Muscle layer of duodenum (tissue), 2 donors: ENCODE measurements at regions not wholly inside any gene's neighbourhood (a gene's known extent, or its start where the extent isn't known, plus 50 kb on each side); places are given as distances from the start of the nearest gene placed in this dataset.
"Not testable (repeated sequence)": the region's sequence is repeated elsewhere in the genome, so short reads cannot be mapped to it uniquely, and the experiment has no call there.

Experiments used
- H3K27ac ChIP-seq: one replicate; pipeline ENCODE4 v1.7.0; 2013; ENCODE audit warnings: mild to moderate bottlenecking, low read length
- H3K27me3 ChIP-seq: one replicate; pipeline ENCODE4 v1.7.0; 2013; ENCODE audit warnings: low read depth, mild to moderate bottlenecking, control low read depth, low read length
- H3K36me3 ChIP-seq, 2 donors: one replicate each; pipeline ENCODE4 v1.7.0; 2013; ENCODE audit warnings: low read length in 2 of 2, control low read depth in 1 of 2, mild to moderate bottlenecking in 1 of 2; ENCODE audit not compliant: insufficient read depth in 2 of 2, control insufficient read depth in 1 of 2
- H3K4me1 ChIP-seq, 2 donors: one replicate each; pipeline ENCODE4 v1.7.0; 2013; ENCODE audit warnings: low read length in 2 of 2, mild to moderate bottlenecking in 2 of 2, control low read depth in 1 of 2, moderate library complexity in 1 of 2; ENCODE audit not compliant: insufficient read depth in 2 of 2, control insufficient read depth in 1 of 2
- H3K4me3 ChIP-seq, 2 donors: one replicate each; pipeline ENCODE4 v1.7.0; 2013; ENCODE audit warnings: low read length in 2 of 2, low read depth in 1 of 2, mild to moderate bottlenecking in 1 of 2
- H3K9me3 ChIP-seq, 2 donors: one replicate each; pipeline ENCODE4 v1.7.0; 2013; ENCODE audit warnings: low read length in 2 of 2, control low read depth in 1 of 2, mild to moderate bottlenecking in 1 of 2; ENCODE audit not compliant: control insufficient read depth in 1 of 2
- donor health status: healthy.

GRCh38 chr2:44104855-44105271, 63.8 kb upstream of the PPM1B start:
- Histone ChIP-seq H3K27me3 (no peaks in the 10 kb centered on the region), H3K27ac (no peak overlapping the region), H3K4me3 (no peak overlapping the region), H3K4me1 (peaks cover 0 to 3% of the 10 kb centered on the region in 2 donors), H3K36me3 (no peaks in the 10 kb centered on the region), H3K9me3 (no peaks in the 10 kb centered on the region)

GRCh38 chr2:44106509-44106908, 62.2 kb upstream of the PPM1B start:
- H3K36me3 ChIP-seq, H3K27ac ChIP-seq, H3K4me1 ChIP-seq, H3K4me3 ChIP-seq, H3K27me3 ChIP-seq, H3K9me3 ChIP-seq: not testable (repeated sequence)

DNA sequence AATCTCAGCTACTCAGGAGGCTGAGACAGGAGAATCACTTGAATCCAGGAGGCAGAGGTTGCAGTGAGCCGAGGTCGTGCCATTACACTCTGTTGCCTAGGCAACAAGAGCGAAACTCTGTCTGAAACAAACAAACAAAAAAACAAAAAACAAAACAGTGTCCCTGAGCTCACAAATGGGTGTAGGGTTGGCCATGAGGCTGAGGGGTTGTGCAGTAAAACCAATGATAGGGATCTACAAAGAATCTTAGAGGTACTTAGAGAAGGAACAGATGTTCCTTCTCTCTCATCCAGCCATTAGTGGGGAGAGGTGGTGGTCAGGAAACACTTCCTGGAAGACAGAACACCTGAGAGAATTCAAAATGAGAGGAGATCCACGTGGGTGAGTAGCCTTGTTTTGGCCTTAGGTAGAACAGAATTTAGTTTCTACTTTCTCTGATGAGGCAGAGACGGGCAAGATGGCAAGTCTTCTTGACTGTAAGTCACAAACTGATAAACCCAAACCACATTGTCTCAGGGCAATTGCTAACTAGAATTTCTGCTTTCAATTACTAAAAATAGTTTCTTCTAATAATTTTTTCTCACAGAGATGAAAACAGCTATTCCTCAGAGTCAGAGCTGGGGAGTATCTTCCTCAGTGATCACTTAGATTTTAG, 61.5 kb upstream of the PPM1B start:
- Histone ChIP-seq H3K4me3 (no peak overlapping the region), H3K36me3 (no peaks in the 10 kb centered on the region), H3K4me1 (peaks cover 0 to 3% of the 10 kb centered on the region in 2 donors), H3K27ac (no peak overlapping the region), H3K27me3 (no peaks in the 10 kb centered on the region), H3K9me3 (no peaks in the 10 kb centered on the region)

- Histone ChIP-seq H3K27me3 (no peaks in the 10 kb centered on the region), H3K4me1 (peaks cover 0 to 3% of the 10 kb centered on the region in 2 donors), H3K4me3 (no peak overlapping the region), H3K27ac (no peak overlapping the region), H3K36me3 (no peaks in the 10 kb centered on the region), H3K9me3 (no peaks in the 10 kb centered on the region)
These were observed 60.7 kb upstream of the PPM1B start for GRCh38 chr2:44107974-44108373.

GRCh38 chr2:44109166-44109565, 59.5 kb upstream of the PPM1B start:
- Histone ChIP-seq H3K36me3 (no peaks in the 10 kb centered on the region), H3K27me3 (no peaks in the 10 kb centered on the region), H3K4me3 (no peak overlapping the region), H3K27ac (no peak overlapping the region), H3K9me3 (no peaks in the 10 kb centered on the region), H3K4me1 (peaks cover 0 to 3% of the 10 kb centered on the region in 2 donors)

DNA sequence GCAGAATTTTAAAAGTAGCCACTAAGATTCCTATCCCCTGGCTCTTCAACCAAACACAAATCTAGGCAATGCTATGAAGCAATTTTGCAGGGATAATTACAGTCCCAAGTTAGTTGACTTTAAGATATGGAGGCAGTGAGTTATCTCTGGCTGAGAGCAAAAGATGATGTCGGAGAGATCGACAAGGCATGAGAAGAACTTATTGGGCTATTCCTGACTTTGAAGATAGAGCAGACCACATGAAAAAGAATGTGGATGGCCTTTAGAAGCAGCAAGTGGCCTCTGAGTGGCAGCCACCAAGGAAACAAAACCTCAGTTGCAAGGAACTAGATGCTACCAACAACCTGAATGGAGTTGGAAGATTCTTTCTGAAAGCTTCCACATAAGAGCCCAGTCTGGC, 58.2 kb upstream of the PPM1B start:
- H3K27me3 ChIP-seq = no peaks in the 10 kb centered on the region
- H3K27ac ChIP-seq = no peak overlapping the region
- H3K9me3 ChIP-seq = no peaks in the 10 kb centered on the region
- no peak overlapping the region for H3K4me3 ChIP-seq
- H3K36me3 ChIP-seq = no peaks in the 10 kb centered on the region
- H3K4me1 ChIP-seq = peaks cover 0 to 3% of the 10 kb centered on the region in 2 donors

DNA sequence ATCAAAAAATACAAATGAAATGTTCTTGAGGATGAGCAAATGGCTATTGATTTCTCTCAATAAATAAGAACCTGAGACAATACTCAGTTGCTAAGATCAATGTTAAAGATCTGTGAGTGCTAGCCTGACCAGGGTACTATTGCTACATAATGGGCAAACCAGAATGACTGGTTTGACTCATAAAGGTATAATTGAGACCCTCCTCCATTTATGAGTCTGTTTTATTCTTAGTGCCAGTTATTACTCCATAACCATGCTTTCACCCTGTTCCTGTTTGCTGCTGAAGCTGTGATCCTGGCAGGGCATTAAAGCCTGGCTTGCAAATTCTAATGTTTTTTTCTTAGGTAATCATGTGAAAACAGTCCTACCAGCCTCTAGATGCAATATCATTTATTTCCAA, 56.6 kb upstream of the PPM1B start:
- Histone ChIP-seq H3K9me3 (no peaks in the 10 kb centered on the region), H3K4me1 (peaks cover 0 to 3% of the 10 kb centered on the region in 2 donors), H3K36me3 (no peaks in the 10 kb centered on the region), H3K4me3 (no peak overlapping the region), H3K27me3 (no peaks in the 10 kb centered on the region), H3K27ac (no peak overlapping the region)

DNA sequence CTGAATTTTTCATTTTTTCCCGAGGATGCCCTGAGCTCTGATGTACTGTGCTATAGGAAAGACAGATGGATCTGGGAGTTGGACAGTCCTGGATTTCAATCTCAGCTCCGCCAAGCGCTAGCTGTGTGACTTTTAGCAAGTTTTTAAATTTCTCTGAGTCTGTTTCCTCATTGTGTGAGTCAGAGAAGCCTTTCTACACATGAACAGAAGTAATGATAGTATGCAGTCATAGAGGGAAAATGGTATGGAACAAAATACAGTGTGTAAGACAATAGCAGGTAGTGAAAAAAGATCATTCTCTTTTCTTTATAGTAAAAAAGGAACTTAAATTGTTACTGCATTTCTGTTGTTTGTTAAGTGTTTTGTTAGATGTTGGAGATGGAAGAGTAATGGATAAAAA, 52.4 kb upstream of the PPM1B start:
- no peaks in the 10 kb centered on the region for H3K27me3 ChIP-seq
- no peaks in the 10 kb centered on the region for H3K36me3 ChIP-seq
- no peak overlapping the region for H3K4me3 ChIP-seq
- H3K4me1 ChIP-seq = no peaks in the 10 kb centered on the region
- H3K9me3 ChIP-seq = no peaks in the 10 kb centered on the region
- no peak overlapping the region for H3K27ac ChIP-seq

- Histone ChIP-seq H3K9me3 (no peaks in the 10 kb centered on the region), H3K27ac (no peak overlapping the region), H3K27me3 (no peaks in the 10 kb centered on the region), H3K4me3 (no peak overlapping the region), H3K4me1 (no peaks in the 10 kb centered on the region), H3K36me3 (no peaks in the 10 kb centered on the region)
These were observed 50.4 kb upstream of the PPM1B start for GRCh38 chr2:44118257-44118656.
